ENCODE measurements at regions not wholly inside any gene's neighbourhood (a gene's known extent, or its start where the extent isn't known, plus 50 kb on each side); places are given as distances from the start of the nearest gene placed in this dataset.

- TF ChIP-seq EZH2 (IDR thresholded peaks at IDR 0.05; ENCODE audit: insufficient read depth, poor library complexity, severe bottlenecking) (no peak), EZH2phosphoT487 (IDR thresholded peaks at IDR 0.05; ENCODE audit: insufficient read depth, low read depth) (no peak)
Observed at GRCh38 chr21:15119486-15119885, 54.7 kb upstream of the NRIP1 start.
